ENCODE measurements at regions not wholly inside any gene's neighbourhood (a gene's known extent, or its start where the extent isn't known, plus 50 kb on each side); places are given as distances from the start of the nearest gene placed in this dataset.

GRCh38 chr12:89874146-89874545 lies 165.5 kb upstream of the ATP2B1 start:
- Mint-ChIP-seq H3K9me3 (ENCODE audit: unreplicated experiment) (no peaks in the 10 kb centered on the region), H3K4me3 (ENCODE audit: unreplicated experiment) (no peak overlapping the region), H3K27me3 (ENCODE audit: low read depth, unreplicated experiment) (no peaks in the 10 kb centered on the region), H3K27ac (ENCODE audit: unreplicated experiment) (no peak overlapping the region), H3K36me3 (ENCODE audit: low read depth, unreplicated experiment) (no peaks in the 10 kb centered on the region), H3K4me1 (ENCODE audit: low read depth, unreplicated experiment) (peaks cover 11% of the 10 kb centered on the region)
- no peaks in the 10 kb centered on the region for H4K20me1 ChIP-seq (ENCODE audit: insufficient read depth, low read length)
- H3K9me3 ChIP-seq (ENCODE audit: insufficient read depth, low read depth, low read length), result peaks cover 5% of the 10 kb centered on the region
- H3K4me2 ChIP-seq (ENCODE audit: low read length), result peak overlapping the region; percentile 46
- H2AFZ ChIP-seq (ENCODE audit: low read depth, low read length), result no peak overlapping the region
- no peak overlapping the region for H3K4me3 ChIP-seq (ENCODE audit: insufficient read depth, low read depth, low read length)
- DNase-seq (ENCODE audit: low read depth) (peak; percentile 62), FAIRE-seq (no peak)
- TF ChIP-seq EZH2 (IDR thresholded peaks at IDR 0.05; ENCODE audit: insufficient read depth, low read length) (no peak), CTCF (IDR thresholded peaks at IDR 0.05; ENCODE audit: insufficient read depth, low read depth, low read length) (no peak)
- H3K9ac ChIP-seq (ENCODE audit: low read length), result no peak overlapping the region
- H3K27me3 ChIP-seq (ENCODE audit: insufficient read depth, low read length), result no peaks in the 10 kb centered on the region
- no peaks in the 10 kb centered on the region for H3K79me2 ChIP-seq (ENCODE audit: insufficient read depth, low read length)
- H3K4me1 ChIP-seq (ENCODE audit: insufficient read depth, low read length), result peaks cover 7% of the 10 kb centered on the region
- H3K27ac ChIP-seq (ENCODE audit: low read depth, low read length), result no peak overlapping the region
- no peaks in the 10 kb centered on the region for H3K36me3 ChIP-seq (ENCODE audit: insufficient read depth, low read length)

DNA sequence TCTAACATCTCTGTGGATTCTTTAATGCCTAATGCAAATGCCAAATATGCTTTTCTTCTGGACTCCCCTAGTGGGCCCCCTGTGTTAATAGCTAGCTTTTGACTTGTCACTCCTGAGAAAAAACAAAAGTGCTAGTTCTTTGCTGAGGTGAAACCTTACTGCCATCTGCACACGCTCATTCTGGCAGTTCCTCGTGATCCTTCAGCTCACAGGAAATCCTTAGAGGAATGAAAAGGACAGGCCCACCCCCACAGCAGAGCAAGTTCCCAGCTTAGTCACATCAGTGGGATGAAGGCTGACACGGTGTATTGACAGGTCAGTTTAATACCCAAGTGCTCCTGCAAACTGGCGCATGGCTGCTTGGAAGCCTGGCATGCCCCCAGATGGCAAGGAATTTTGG lies 165.1 kb upstream of the ATP2B1 start:
- TF ChIP-seq EZH2 (IDR thresholded peaks at IDR 0.05; ENCODE audit: insufficient read depth, low read length) (no peak), CTCF (IDR thresholded peaks at IDR 0.05; ENCODE audit: insufficient read depth, low read depth, low read length) (no peak)
- Histone ChIP-seq H2AFZ (ENCODE audit: low read depth, low read length) (peak overlapping the region; percentile 30), H3K9ac (ENCODE audit: low read length) (no peak overlapping the region), H3K27me3 (ENCODE audit: insufficient read depth, low read length) (no peaks in the 10 kb centered on the region), H3K36me3 (ENCODE audit: insufficient read depth, low read length) (no peaks in the 10 kb centered on the region), H3K79me2 (ENCODE audit: insufficient read depth, low read length) (no peaks in the 10 kb centered on the region), H3K4me2 (ENCODE audit: low read length) (peak overlapping the region; percentile 46), H4K20me1 (ENCODE audit: insufficient read depth, low read length) (no peaks in the 10 kb centered on the region), H3K4me1 (ENCODE audit: insufficient read depth, low read length) (peaks cover 7% of the 10 kb centered on the region), H3K4me3 (ENCODE audit: insufficient read depth, low read depth, low read length) (no peak overlapping the region), H3K27ac (ENCODE audit: low read depth, low read length) (no peak overlapping the region), H3K9me3 (ENCODE audit: insufficient read depth, low read depth, low read length) (peaks cover 5% of the 10 kb centered on the region)
- Mint-ChIP-seq H3K27me3 (ENCODE audit: low read depth, unreplicated experiment) (no peaks in the 10 kb centered on the region), H3K4me3 (ENCODE audit: unreplicated experiment) (no peak overlapping the region), H3K36me3 (ENCODE audit: low read depth, unreplicated experiment) (no peaks in the 10 kb centered on the region), H3K27ac (ENCODE audit: unreplicated experiment) (peak overlapping the region; percentile 35), H3K9me3 (ENCODE audit: unreplicated experiment) (no peaks in the 10 kb centered on the region), H3K4me1 (ENCODE audit: low read depth, unreplicated experiment) (peaks cover 11% of the 10 kb centered on the region)
- no peak for FAIRE-seq
- peak; percentile 23 for DNase-seq (ENCODE audit: low read depth)

- H3K9me3 Mint-ChIP-seq (ENCODE audit: unreplicated experiment), result no peaks in the 10 kb centered on the region
- H3K4me1 Mint-ChIP-seq (ENCODE audit: low read depth, unreplicated experiment), result peaks cover 11% of the 10 kb centered on the region
- no peak overlapping the region for H3K27ac Mint-ChIP-seq (ENCODE audit: unreplicated experiment)
- FAIRE-seq (no peak), DNase-seq (ENCODE audit: low read depth) (no peak)
- Histone ChIP-seq H2AFZ (ENCODE audit: low read depth, low read length) (no peak overlapping the region), H3K4me3 (ENCODE audit: insufficient read depth, low read depth, low read length) (no peak overlapping the region), H3K9me3 (ENCODE audit: insufficient read depth, low read depth, low read length) (peaks cover 5% of the 10 kb centered on the region), H3K4me1 (ENCODE audit: insufficient read depth, low read length) (peaks cover 7% of the 10 kb centered on the region), H3K79me2 (ENCODE audit: insufficient read depth, low read length) (no peaks in the 10 kb centered on the region), H3K4me2 (ENCODE audit: low read length) (no peak overlapping the region), H3K36me3 (ENCODE audit: insufficient read depth, low read length) (no peaks in the 10 kb centered on the region), H4K20me1 (ENCODE audit: insufficient read depth, low read length) (no peaks in the 10 kb centered on the region), H3K9ac (ENCODE audit: low read length) (no peak overlapping the region), H3K27ac (ENCODE audit: low read depth, low read length) (no peak overlapping the region), H3K27me3 (ENCODE audit: insufficient read depth, low read length) (no peaks in the 10 kb centered on the region)
- no peaks in the 10 kb centered on the region for H3K36me3 Mint-ChIP-seq (ENCODE audit: low read depth, unreplicated experiment)
- TF ChIP-seq CTCF (IDR thresholded peaks at IDR 0.05; ENCODE audit: insufficient read depth, low read depth, low read length), result no peak
- no peak for TF ChIP-seq EZH2 (IDR thresholded peaks at IDR 0.05; ENCODE audit: insufficient read depth, low read length)
- H3K27me3 Mint-ChIP-seq (ENCODE audit: low read depth, unreplicated experiment), result no peaks in the 10 kb centered on the region
- H3K4me3 Mint-ChIP-seq (ENCODE audit: unreplicated experiment), result no peak overlapping the region
Observed at GRCh38 chr12:89872922-89873630, 164.4 kb upstream of the ATP2B1 start.
